ENCODE measurements at regions not wholly inside any gene's neighbourhood (a gene's known extent, or its start where the extent isn't known, plus 50 kb on each side); places are given as distances from the start of the nearest gene placed in this dataset.

DNA sequence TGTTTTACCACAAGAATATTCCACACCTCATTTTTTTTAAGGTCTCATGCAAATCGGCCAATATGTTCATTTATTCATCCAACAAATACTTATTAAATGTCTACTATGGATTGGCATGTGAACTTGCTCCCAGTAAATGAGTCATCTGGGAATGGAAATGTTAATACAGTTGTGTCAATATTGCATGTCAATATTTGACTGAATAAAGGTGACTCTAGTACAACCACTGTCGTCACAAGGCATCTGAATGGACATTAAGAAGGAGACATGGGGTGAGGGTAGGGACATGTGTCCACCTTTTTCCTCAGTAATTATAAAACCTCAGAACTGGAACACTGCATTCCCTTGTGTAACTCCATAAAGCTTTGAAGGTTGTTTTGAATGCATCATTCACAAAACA lies 365.4 kb downstream of the ADCYAP1 start:
- Histone ChIP-seq H3K4me1 (no peaks in the 10 kb centered on the region), H3K4me3 (no peak overlapping the region), H3K27ac (no peak overlapping the region), H3K36me3 (no peaks in the 10 kb centered on the region), H3K9me3 (no peaks in the 10 kb centered on the region), H3K27me3 (no peaks in the 10 kb centered on the region)
- no peak for DNase-seq (ENCODE audit: extremely low spot score in 2 of 2)
- no peak for TF ChIP-seq POLR2AphosphoS5 (IDR thresholded peaks at IDR 0.05; ENCODE audit: insufficient read depth in 1 of 2, low read depth in 1 of 2)
- TF ChIP-seq POLR2A (IDR thresholded peaks at IDR 0.05), result no peak
- TF ChIP-seq, protein P1, sequence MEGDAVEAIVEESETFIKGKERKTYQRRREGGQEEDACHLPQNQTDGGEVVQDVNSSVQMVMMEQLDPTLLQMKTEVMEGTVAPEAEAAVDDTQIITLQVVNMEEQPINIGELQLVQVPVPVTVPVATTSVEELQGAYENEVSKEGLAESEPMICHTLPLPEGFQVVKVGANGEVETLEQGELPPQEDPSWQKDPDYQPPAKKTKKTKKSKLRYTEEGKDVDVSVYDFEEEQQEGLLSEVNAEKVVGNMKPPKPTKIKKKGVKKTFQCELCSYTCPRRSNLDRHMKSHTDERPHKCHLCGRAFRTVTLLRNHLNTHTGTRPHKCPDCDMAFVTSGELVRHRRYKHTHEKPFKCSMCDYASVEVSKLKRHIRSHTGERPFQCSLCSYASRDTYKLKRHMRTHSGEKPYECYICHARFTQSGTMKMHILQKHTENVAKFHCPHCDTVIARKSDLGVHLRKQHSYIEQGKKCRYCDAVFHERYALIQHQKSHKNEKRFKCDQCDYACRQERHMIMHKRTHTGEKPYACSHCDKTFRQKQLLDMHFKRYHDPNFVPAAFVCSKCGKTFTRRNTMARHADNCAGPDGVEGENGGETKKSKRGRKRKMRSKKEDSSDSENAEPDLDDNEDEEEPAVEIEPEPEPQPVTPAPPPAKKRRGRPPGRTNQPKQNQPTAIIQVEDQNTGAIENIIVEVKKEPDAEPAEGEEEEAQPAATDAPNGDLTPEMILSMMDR (IDR thresholded peaks at IDR 0.05), result no peak
- intact Hi-C loops (cut with DNase I), result no loop called here

DNA sequence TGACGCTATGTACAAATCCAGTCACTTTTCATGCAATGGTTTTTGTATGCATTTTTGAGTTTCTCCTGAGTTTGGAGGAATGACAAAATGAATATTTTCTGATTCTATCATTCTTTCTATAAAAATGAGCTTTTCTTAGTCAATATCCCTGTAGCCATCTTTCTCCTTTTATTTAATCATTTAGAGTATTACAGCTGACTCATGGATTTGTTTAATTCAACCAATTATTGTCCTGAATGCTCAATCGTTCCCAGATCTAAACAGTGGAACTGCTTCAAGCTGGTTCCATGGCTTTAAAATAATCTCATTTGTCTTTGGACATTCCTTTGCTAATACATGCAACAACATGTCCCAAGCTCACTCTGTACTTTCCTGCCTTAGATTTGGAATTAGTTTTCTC lies 368.8 kb downstream of the ADCYAP1 start:
- TF ChIP-seq POLR2AphosphoS5 (IDR thresholded peaks at IDR 0.05; ENCODE audit: insufficient read depth in 1 of 2, low read depth in 1 of 2), result no peak
- no peaks in the 10 kb centered on the region for H3K4me1 ChIP-seq
- no peaks in the 10 kb centered on the region for H3K27me3 ChIP-seq
- H3K4me3 ChIP-seq, result no peak overlapping the region
- H3K9me3 ChIP-seq, result no peaks in the 10 kb centered on the region
- no peak for DNase-seq (ENCODE audit: extremely low spot score in 2 of 2)
- no peak overlapping the region for H3K27ac ChIP-seq
- intact Hi-C loops (cut with DNase I), result no loop called here
- no peaks in the 10 kb centered on the region for H3K36me3 ChIP-seq

DNA sequence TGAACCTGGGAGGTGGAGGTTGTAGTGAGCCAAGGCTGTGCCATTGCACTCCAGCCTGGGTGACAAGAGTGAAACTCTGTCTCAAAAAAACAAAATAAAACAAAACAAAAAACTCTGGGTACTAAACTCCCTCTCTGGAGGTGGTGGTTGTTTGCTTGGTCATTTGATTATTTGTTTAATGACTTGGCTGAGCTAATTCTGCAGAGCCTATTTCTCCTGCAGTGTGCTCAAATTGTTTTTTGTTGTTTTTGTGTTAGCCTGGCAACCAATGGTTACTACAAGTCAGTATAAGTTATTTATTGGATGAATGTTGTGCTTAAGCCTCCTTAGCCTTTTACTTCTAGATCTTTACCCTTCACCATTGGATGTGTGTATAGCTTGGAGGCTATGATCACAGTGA lies 387.5 kb downstream of the ADCYAP1 start:
- TF ChIP-seq POLR2AphosphoS5 (IDR thresholded peaks at IDR 0.05; ENCODE audit: insufficient read depth in 1 of 2, low read depth in 1 of 2), result no peak
- no peak for TF ChIP-seq POLR2A (IDR thresholded peaks at IDR 0.05)
- TF ChIP-seq, protein P1 (IDR thresholded peaks at IDR 0.05), result no peak
- Histone ChIP-seq H3K4me1 (no peaks in the 10 kb centered on the region), H3K27ac (no peak overlapping the region), H3K27me3 (no peaks in the 10 kb centered on the region), H3K36me3 (no peaks in the 10 kb centered on the region), H3K4me3 (no peak overlapping the region), H3K9me3 (no peaks in the 10 kb centered on the region)
- no peak for DNase-seq (ENCODE audit: extremely low spot score in 2 of 2)
- intact Hi-C loops (cut with DNase I), result no loop called here

DNA sequence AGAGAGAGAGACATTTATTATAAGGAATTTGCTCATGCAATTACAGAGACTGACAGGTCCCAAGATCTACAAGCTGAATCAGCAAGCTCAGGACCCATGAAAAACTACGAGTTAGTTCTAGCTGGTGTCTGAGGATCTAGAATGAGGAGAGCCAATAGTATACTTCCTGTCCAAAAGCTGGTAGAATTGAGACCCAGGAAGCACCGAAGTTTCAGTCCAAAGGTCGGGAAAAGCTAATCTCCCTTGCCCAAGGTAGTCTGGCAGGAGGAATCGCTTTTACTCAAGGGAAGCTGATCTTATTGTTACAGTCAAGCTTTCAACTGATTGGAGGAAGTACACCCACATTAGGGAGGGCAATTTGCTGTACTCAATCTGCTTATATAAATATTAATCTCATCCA lies 389.6 kb downstream of the ADCYAP1 start:
- Histone ChIP-seq H3K27ac (no peak overlapping the region), H3K4me1 (no peaks in the 10 kb centered on the region), H3K4me3 (no peak overlapping the region), H3K27me3 (no peaks in the 10 kb centered on the region), H3K36me3 (no peaks in the 10 kb centered on the region), H3K9me3 (no peaks in the 10 kb centered on the region)
- DNase-seq (ENCODE audit: extremely low spot score in 2 of 2), result no peak
- TF ChIP-seq, protein P1 (IDR thresholded peaks at IDR 0.05), result no peak
- TF ChIP-seq POLR2A (IDR thresholded peaks at IDR 0.05) (no peak), POLR2AphosphoS5 (IDR thresholded peaks at IDR 0.05; ENCODE audit: insufficient read depth in 1 of 2, low read depth in 1 of 2) (no peak)
- intact Hi-C loops (cut with DNase I), result no loop called here

DNA sequence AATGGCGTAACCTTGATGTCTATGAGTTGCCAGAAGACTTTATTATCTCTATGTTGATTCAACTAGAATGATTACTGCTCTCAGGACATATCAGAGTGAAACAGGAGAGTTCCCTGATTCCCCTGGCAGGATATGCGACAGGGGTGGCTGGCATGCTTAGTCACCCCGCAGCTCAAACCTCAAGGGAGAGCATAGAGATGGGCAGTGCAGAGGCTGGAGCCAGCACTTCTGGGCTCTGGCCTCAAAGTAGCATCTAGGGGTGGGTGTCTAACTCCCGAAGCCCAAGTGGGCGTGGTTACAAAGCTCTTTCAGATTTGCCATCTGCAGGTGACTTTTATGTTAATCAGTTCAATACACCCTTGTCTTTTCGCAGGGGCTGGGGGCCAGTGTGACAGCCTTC lies 391.6 kb downstream of the ADCYAP1 start:
- H3K4me1 ChIP-seq, result no peaks in the 10 kb centered on the region
- intact Hi-C loops (cut with DNase I), result no loop called here
- H3K4me3 ChIP-seq, result no peak overlapping the region
- no peaks in the 10 kb centered on the region for H3K36me3 ChIP-seq
- H3K27me3 ChIP-seq, result no peaks in the 10 kb centered on the region
- H3K27ac ChIP-seq, result no peak overlapping the region
- TF ChIP-seq POLR2A (IDR thresholded peaks at IDR 0.05) (no peak), POLR2AphosphoS5 (IDR thresholded peaks at IDR 0.05; ENCODE audit: insufficient read depth in 1 of 2, low read depth in 1 of 2) (no peak)
- TF ChIP-seq, protein P1 (IDR thresholded peaks at IDR 0.05), result no peak
- no peak for DNase-seq (ENCODE audit: extremely low spot score in 2 of 2)
- H3K9me3 ChIP-seq, result no peaks in the 10 kb centered on the region

DNA sequence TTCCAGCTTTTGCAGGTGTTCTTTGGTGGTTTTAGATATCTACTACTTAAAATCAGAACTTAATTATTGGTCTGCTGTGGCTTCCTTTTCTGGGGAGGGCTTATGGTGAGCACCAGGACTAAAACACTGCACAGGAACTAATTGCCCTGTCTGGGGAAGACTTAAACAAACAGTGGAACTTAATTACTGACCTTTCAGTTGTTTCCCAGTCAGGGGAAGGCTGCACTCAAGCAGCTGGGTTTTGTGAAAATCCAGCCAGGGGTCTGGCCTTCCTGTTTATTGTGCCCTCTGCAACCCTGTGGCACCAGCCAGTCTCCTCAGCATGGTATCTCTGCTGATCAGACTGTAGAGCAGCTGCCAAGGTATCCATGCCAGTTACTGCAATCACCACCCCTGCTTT lies 398.2 kb downstream of the ADCYAP1 start:
- no peaks in the 10 kb centered on the region for H3K27me3 ChIP-seq
- intact Hi-C loops (cut with DNase I), result no loop called here
- no peaks in the 10 kb centered on the region for H3K9me3 ChIP-seq
- DNase-seq (ENCODE audit: extremely low spot score in 2 of 2), result no peak
- TF ChIP-seq POLR2AphosphoS5 (IDR thresholded peaks at IDR 0.05; ENCODE audit: insufficient read depth in 1 of 2, low read depth in 1 of 2), result no peak
- TF ChIP-seq, protein P1 (IDR thresholded peaks at IDR 0.05), result no peak
- no peak for TF ChIP-seq POLR2A (IDR thresholded peaks at IDR 0.05)
- no peak overlapping the region for H3K27ac ChIP-seq
- no peaks in the 10 kb centered on the region for H3K4me1 ChIP-seq
- H3K36me3 ChIP-seq, result no peaks in the 10 kb centered on the region
- no peak overlapping the region for H3K4me3 ChIP-seq
